Keratinocyte (primary cell): ENCODE measurements at regions not wholly inside any gene's neighbourhood (a gene's known extent, or its start where the extent isn't known, plus 50 kb on each side); places are given as distances from the start of the nearest gene placed in this dataset.

Experiments used
- DNase-seq: peaks from one replicate; pipeline ENCODE4 v3.0.0-alpha.2; 2011; ENCODE audit warnings: low read depth, missing footprints, low spot score
- FAIRE-seq: peaks from 2 replicates; lab custom pipeline; 2011; peaks lifted over from hg19 to GRCh38; lab: Jason Lieb, UNC
- H2AFZ ChIP-seq: 2 replicates; pipeline ENCODE4 v1.6.0; 2012; ENCODE audit warnings: low read length, control low read depth, inconsistent platforms; ENCODE audit not compliant: control insufficient read depth
- H3K27ac ChIP-seq: 2 replicates; pipeline ENCODE4 v1.5.1; 2011; ENCODE audit warnings: low read length; ENCODE audit not compliant: control insufficient read depth, insufficient read depth
- H3K27me3 ChIP-seq: 3 replicates; pipeline ENCODE4 v1.6.0; 2011; ENCODE audit warnings: low read length; ENCODE audit not compliant: control insufficient read depth, insufficient read depth; ENCODE audit errors: extremely low read depth
- H3K36me3 ChIP-seq, 2 experiments: 2 replicates in 1 of 2; 3 replicates in 1 of 2; pipeline ENCODE4 v1.5.1; 2011; ENCODE audit warnings: low read length in 2 of 2, mild to moderate bottlenecking in 1 of 2; ENCODE audit not compliant: control insufficient read depth in 2 of 2, insufficient read depth in 2 of 2; ENCODE audit errors: extremely low read depth in 1 of 2
- H3K4me1 ChIP-seq: 3 replicates; pipeline ENCODE4 v1.5.1; 2011; ENCODE audit warnings: low read length; ENCODE audit not compliant: control insufficient read depth, insufficient read depth; ENCODE audit errors: extremely low read depth
- H3K4me2 ChIP-seq: 3 replicates; pipeline ENCODE4 v1.6.0; 2011; ENCODE audit warnings: low read depth, low read length; ENCODE audit not compliant: control insufficient read depth, insufficient read depth; ENCODE audit errors: extremely low read depth
- H3K4me3 ChIP-seq, 3 experiments: fragments of 200-600 bp in 1 of 3; sonication (generic) in 1 of 3; 2 replicates in 2 of 3; 3 replicates in 1 of 3; pipeline ENCODE4 v1.5.1; 2011 to 2016; ENCODE audit warnings: low read length in 3 of 3, mild to moderate bottlenecking in 3 of 3, control low read depth in 2 of 3, inconsistent platforms in 1 of 3, low read depth in 1 of 3, mixed read lengths in 1 of 3, mixed run types in 1 of 3, moderate library complexity in 1 of 3; ENCODE audit not compliant: control insufficient read depth in 2 of 3, insufficient read depth in 2 of 3; ENCODE audit errors: extremely low read depth in 1 of 3
- H3K79me2 ChIP-seq: 2 replicates; pipeline ENCODE4 v1.6.0; 2012; ENCODE audit warnings: low read length; ENCODE audit not compliant: control insufficient read depth, insufficient read depth
- H3K9ac ChIP-seq: 3 replicates; pipeline ENCODE4 v1.6.0; 2011; ENCODE audit warnings: low read length; ENCODE audit not compliant: control insufficient read depth, insufficient read depth; ENCODE audit errors: extremely low read depth
- H3K9me1 ChIP-seq: 3 replicates; pipeline ENCODE4 v1.6.0; 2011; ENCODE audit warnings: low read length; ENCODE audit not compliant: control insufficient read depth, insufficient read depth; ENCODE audit errors: extremely low read depth
- H3K9me3 ChIP-seq: 2 replicates; pipeline ENCODE4 v1.5.1; 2012; ENCODE audit warnings: low read depth, low read length; ENCODE audit not compliant: control insufficient read depth
- H4K20me1 ChIP-seq: 3 replicates; pipeline ENCODE4 v1.6.0; 2011; ENCODE audit warnings: low read length; ENCODE audit not compliant: control insufficient read depth, insufficient read depth; ENCODE audit errors: extremely low read depth
- CTCF ChIP-seq, 3 experiments: IDR thresholded peaks in 1 of 3; conservative IDR thresholded peaks in 1 of 3; optimal IDR thresholded peaks in 1 of 3; 2 replicates in 2 of 3; 3 replicates in 1 of 3; pipeline versions ENCODE3 to v1.5.1; 2011; ENCODE audit warnings: low read length in 3 of 3, mild to moderate bottlenecking in 3 of 3, moderate library complexity in 2 of 3, control low read depth in 1 of 3, inconsistent platforms in 1 of 3; ENCODE audit not compliant: insufficient read depth in 2 of 3; ENCODE audit errors: extremely low read depth in 1 of 3
- EZH2 ChIP-seq: IDR thresholded peaks from one replicate; pipeline ENCODE4 v1.6.1; 2012; ENCODE audit warnings: inconsistent platforms, mild to moderate bottlenecking, low read length, moderate library complexity
- dilution Hi-C: fragments of 300-500 bp; cut with MboI; formaldehyde crosslinking; loops from one replicate; pipeline ENCODE4 v1.7.0; 2020; ENCODE audit warnings: low sequenced_read_pairs; ENCODE audit not compliant: extremely low pct_ligation_motif_present

GRCh38 chr22:49623176-49623575 is 204.5 kb downstream of the BRD1 start:
- no peak overlapping the region for H3K9ac ChIP-seq
- dilution Hi-C loops = no loop called here
- no peak overlapping the region for H3K27ac ChIP-seq
- TF ChIP-seq CTCF (optimal IDR thresholded peaks at IDR 0.05 in 1 of 3, IDR thresholded peaks at IDR 0.05 in 1 of 3, conservative IDR thresholded peaks at IDR 0.05 in 1 of 3; ENCODE audit: extremely low read depth in 1 of 3, insufficient read depth in 2 of 3, low read length in 3 of 3) (no peak), EZH2 (no peak)
- peaks cover 9% of the 10 kb centered on the region for H3K9me3 ChIP-seq
- no peaks in the 10 kb centered on the region for H3K4me1 ChIP-seq
- no peaks in the 10 kb centered on the region for H3K27me3 ChIP-seq
- no peaks in the 10 kb centered on the region for H3K36me3 ChIP-seq
- H3K4me3 ChIP-seq = no peak overlapping the region
- H3K4me2 ChIP-seq = no peak overlapping the region
- no peaks in the 10 kb centered on the region for H3K79me2 ChIP-seq
- H4K20me1 ChIP-seq = no peaks in the 10 kb centered on the region
- no peaks in the 10 kb centered on the region for H3K9me1 ChIP-seq
- no peak overlapping the region for H2AFZ ChIP-seq
- FAIRE-seq = no peak
- no peak for DNase-seq

- Histone ChIP-seq H3K4me3 (no peak overlapping the region), H3K27me3 (no peaks in the 10 kb centered on the region), H3K9me1 (no peaks in the 10 kb centered on the region), H3K27ac (no peak overlapping the region), H3K36me3 (no peaks in the 10 kb centered on the region), H3K79me2 (no peaks in the 10 kb centered on the region), H3K4me2 (no peak overlapping the region), H3K9me3 (peaks cover 9% of the 10 kb centered on the region), H2AFZ (no peak overlapping the region), H3K4me1 (no peaks in the 10 kb centered on the region), H4K20me1 (no peaks in the 10 kb centered on the region), H3K9ac (no peak overlapping the region)
- DNase-seq (no peak), FAIRE-seq (no peak)
- dilution Hi-C loops = no loop called here
- no peak for TF ChIP-seq CTCF (optimal IDR thresholded peaks at IDR 0.05 in 1 of 3, IDR thresholded peaks at IDR 0.05 in 1 of 3, conservative IDR thresholded peaks at IDR 0.05 in 1 of 3; ENCODE audit: extremely low read depth in 1 of 3, insufficient read depth in 2 of 3, low read length in 3 of 3)
- TF ChIP-seq EZH2 = no peak
Observed at GRCh38 chr22:49622241-49623105, 205.2 kb downstream of the BRD1 start.
